ENCODE measurements at regions not wholly inside any gene's neighbourhood (a gene's known extent, or its start where the extent isn't known, plus 50 kb on each side); places are given as distances from the start of the nearest gene placed in this dataset.

- no peak overlapping the region for H3K4me2 ChIP-seq (ENCODE audit: low read length)
- no peaks in the 10 kb centered on the region for H3K36me3 ChIP-seq (ENCODE audit: control insufficient read depth in 1 of 2, insufficient read depth in 2 of 2, low read length in 2 of 2)
- ChIA-PET RAD21 (ENCODE audit: low non-redundant PET in 1 of 2, low total read pairs in 2 of 2, uncharacterized antibody in 2 of 2, unreplicated experiment in 2 of 2) (no interaction called here), POLR2A (no interaction called here), CTCF (no interaction called here)
- peaks cover 4% of the 10 kb centered on the region; the same call in 1 of the 2 replicates for H3K27me3 ChIP-seq (ENCODE audit: insufficient read depth, low read length)
- no peak overlapping the region for H3K9ac ChIP-seq (ENCODE audit: low read length)
- DNase-seq (ENCODE audit: low read depth, low spot score), result no peak
- no peak overlapping the region for H3K4me3 ChIP-seq (replicated peaks in 1 of 2; ENCODE audit: low read depth in 1 of 2, low read length in 2 of 2)
- H2AFZ ChIP-seq (ENCODE audit: low read depth, low read length, poor library complexity, severe bottlenecking), result no peak overlapping the region
- H3K9me3 ChIP-seq (ENCODE audit: control insufficient read depth in 1 of 2, insufficient read depth in 1 of 2, low read depth in 1 of 2, low read length in 2 of 2), result no peaks in the 10 kb centered on the region
- BruUV-seq (replicated peaks), result no TSS peak
- TF ChIP-seq MAX (IDR thresholded peaks at IDR 0.05) (no peak), POLR2AphosphoS5 (IDR thresholded peaks at IDR 0.05; ENCODE audit: low read depth, low read length) (no peak), CTCF (IDR thresholded peaks at IDR 0.05 in 2 of 3, conservative IDR thresholded peaks at IDR 0.05 in 1 of 3; ENCODE audit: borderline replicate concordance in 1 of 3, insufficient read depth in 1 of 3, low read depth in 2 of 3, low read length in 2 of 3) (no peak), ATF3 (IDR thresholded peaks at IDR 0.05) (no peak), EGR1 (IDR thresholded peaks at IDR 0.05; ENCODE audit: low read depth) (no peak), FOSL1 (IDR thresholded peaks at IDR 0.05; ENCODE audit: low read depth) (no peak), POLR2A (IDR thresholded peaks at IDR 0.05; ENCODE audit: borderline replicate concordance, extremely low read depth, insufficient read depth, insufficient read length) (no peak), EZH2phosphoT487 (IDR thresholded peaks at IDR 0.05; ENCODE audit: borderline replicate concordance) (no peak), YY1 (IDR thresholded peaks at IDR 0.05; ENCODE audit: extremely low read depth, insufficient replicate concordance, low read depth, low read length) (no peak), JUND (IDR thresholded peaks at IDR 0.05) (no peak), CEBPB (IDR thresholded peaks at IDR 0.05; ENCODE audit: low read depth) (no peak)
- intact Hi-C loops (cut with micrococcal nuclease), result no loop called here
- H3K79me2 ChIP-seq (ENCODE audit: insufficient read depth, low read length), result no peaks in the 10 kb centered on the region
- no peak overlapping the region for H3K27ac ChIP-seq (ENCODE audit: low read depth, low read length)
- no peaks in the 10 kb centered on the region for H3K9me2 ChIP-seq (ENCODE audit: insufficient read depth)
- H3K4me1 ChIP-seq (ENCODE audit: control insufficient read depth in 1 of 2, insufficient read depth in 2 of 2, low read length in 2 of 2), result no peaks in the 10 kb centered on the region
- no peaks in the 10 kb centered on the region for H4K20me1 ChIP-seq (ENCODE audit: insufficient read depth)
- no peak for ATAC-seq
These were observed 189.4 kb downstream of the RPS24 start for GRCh38 chr10:78223088-78223487.

Measured in HCT116 (cell line).